ENCODE measurements at regions not wholly inside any gene's neighbourhood (a gene's known extent, or its start where the extent isn't known, plus 50 kb on each side); places are given as distances from the start of the nearest gene placed in this dataset.

- TF ChIP-seq CTCF (conservative IDR thresholded peaks at IDR 0.05; ENCODE audit: low read depth, low read length) (no peak), EZH2 (IDR thresholded peaks at IDR 0.05; ENCODE audit: borderline replicate concordance, low read depth, low read length, poor library complexity, severe bottlenecking) (no peak)
Measured at GRCh38 chr9:121576281-121577075, 75.0 kb upstream of the DAB2IP start.

Measured in A673 (cell line).